HG03280 (cell line): ENCODE measurements at regions not wholly inside any gene's neighbourhood (a gene's known extent, or its start where the extent isn't known, plus 50 kb on each side); places are given as distances from the start of the nearest gene placed in this dataset.

Experiments used
- ATAC-seq: cut with Tn5 transposase; IDR thresholded peaks from one replicate; pipeline ENCODE4 v1.9.1; 2021; ENCODE audit warnings: mild to moderate bottlenecking, moderate library complexity; ENCODE audit not compliant: unreplicated experiment

- ATAC-seq = no peak
Observed at GRCh38 chr10:94043431-94043990, 49.8 kb downstream of the PLCE1 start.

- ATAC-seq = no peak
Observed at GRCh38 chr10:94046098-94046497, 52.4 kb downstream of the PLCE1 start.

GRCh38 chr10:94047293-94047692 lies 53.6 kb downstream of the PLCE1 start:
- no peak for ATAC-seq

GRCh38 chr10:94049911-94050310 lies 56.2 kb downstream of the PLCE1 start:
- no peak for ATAC-seq

GRCh38 chr10:94052281-94052680 lies 58.5 kb downstream of the PLCE1 start:
- ATAC-seq = no peak

GRCh38 chr10:94052866-94053791 lies 59.4 kb downstream of the PLCE1 start:
- no peak for ATAC-seq

- ATAC-seq = no peak
Observed at GRCh38 chr10:94059178-94059883, 65.6 kb downstream of the PLCE1 start.

GRCh38 chr10:94061026-94061425 lies 67.3 kb downstream of the PLCE1 start:
- no peak for ATAC-seq

GRCh38 chr10:94062611-94063010 lies 68.9 kb downstream of the PLCE1 start:
- no peak for ATAC-seq

- no peak for ATAC-seq
Observed at GRCh38 chr10:94065362-94065761, 71.6 kb downstream of the PLCE1 start.

GRCh38 chr10:94065787-94066186 lies 72.1 kb downstream of the PLCE1 start:
- no peak for ATAC-seq

GRCh38 chr10:94066411-94066810 lies 72.7 kb downstream of the PLCE1 start:
- no peak for ATAC-seq

GRCh38 chr10:94069884-94070283 lies 76.2 kb downstream of the PLCE1 start:
- no peak for ATAC-seq

GRCh38 chr10:94074462-94074861 lies 80.7 kb downstream of the PLCE1 start:
- no peak for ATAC-seq

GRCh38 chr10:94075506-94075905 lies 81.8 kb downstream of the PLCE1 start:
- ATAC-seq = no peak

GRCh38 chr10:94076325-94076841 lies 82.7 kb downstream of the PLCE1 start:
- ATAC-seq = no peak

GRCh38 chr10:94077042-94077441 lies 83.3 kb downstream of the PLCE1 start:
- ATAC-seq = no peak

GRCh38 chr10:94080108-94080507 lies 86.4 kb downstream of the PLCE1 start:
- ATAC-seq = no peak

- no peak for ATAC-seq
Observed at GRCh38 chr10:94083662-94084265, 90.0 kb downstream of the PLCE1 start.

- no peak for ATAC-seq
Observed at GRCh38 chr10:94084344-94084743, 90.6 kb downstream of the PLCE1 start.

GRCh38 chr10:94085288-94085687 lies 91.6 kb downstream of the PLCE1 start:
- ATAC-seq = no peak
